ENCODE measurements at regions not wholly inside any gene's neighbourhood (a gene's known extent, or its start where the extent isn't known, plus 50 kb on each side); places are given as distances from the start of the nearest gene placed in this dataset.
A peak's percentile ranks its signal among the peaks of the same experiment; 100 is the strongest.

- Histone ChIP-seq H3K27me3 (replicated peaks) (no peaks in the 10 kb centered on the region), H3K36me3 (replicated peaks) (no peaks in the 10 kb centered on the region), H3K4me3 (ENCODE audit: low read depth, low read length) (no peak overlapping the region), H3K27ac (no peak overlapping the region)
- no peak for DNase-seq
- in situ Hi-C loops (cut with HindIII; ENCODE audit: low pct_ligation_motif_present, low sequenced_read_pairs) = loop anchor here (10.0 kb wide), 1 partner anchor 251 kb away; no protein-coding TSS in a partner anchor
- no peak for TF ChIP-seq CTCF (IDR thresholded peaks at IDR 0.05; ENCODE audit: low read depth, low read length, missing control alignments)
Observed at GRCh38 chr6:154923199-154923869, 71.8 kb upstream of the TIAM2 start.

DNA sequence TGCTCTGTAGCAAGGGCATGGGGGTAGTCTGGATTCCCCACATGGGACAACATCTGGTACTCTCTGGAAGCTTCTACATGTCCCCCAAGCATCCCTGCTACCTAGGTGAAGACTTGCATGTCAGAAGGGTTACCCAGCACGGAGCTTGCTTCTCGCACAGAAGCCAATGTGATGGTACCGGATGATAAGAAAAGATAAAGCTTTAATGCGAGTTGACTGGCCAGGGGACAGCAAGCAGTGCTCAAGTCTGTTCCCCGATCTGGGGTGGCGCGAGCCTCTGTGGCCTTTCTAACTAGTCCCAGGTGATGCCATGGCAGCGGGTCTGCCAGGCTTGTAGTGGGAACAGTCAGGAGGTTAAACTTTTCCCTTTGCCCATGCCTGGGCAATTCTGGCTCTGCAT, 70.0 kb upstream of the TIAM2 start:
- no peak for TF ChIP-seq CTCF (IDR thresholded peaks at IDR 0.05; ENCODE audit: low read depth, low read length, missing control alignments)

GRCh38 chr6:154926366-154926765, 68.7 kb upstream of the TIAM2 start:
- in situ Hi-C loops (cut with HindIII; ENCODE audit: low pct_ligation_motif_present, low sequenced_read_pairs) = loop anchor here (10.0 to 25.0 kb wide), 2 partner anchors 248 to 336 kb away; partner anchors contain the start of gene CLDN20
- TF ChIP-seq CTCF (IDR thresholded peaks at IDR 0.05; ENCODE audit: low read depth, low read length, missing control alignments) = no peak
- H3K36me3 ChIP-seq (replicated peaks) = no peaks in the 10 kb centered on the region
- no peaks in the 10 kb centered on the region for H3K27me3 ChIP-seq (replicated peaks)
- no peak overlapping the region for H3K4me3 ChIP-seq (ENCODE audit: low read depth, low read length)
- no peak for DNase-seq
- no peak overlapping the region for H3K27ac ChIP-seq

More for the DNA sequence above, 70.0 kb upstream of the TIAM2 start:
- Histone ChIP-seq H3K36me3 (replicated peaks) (no peaks in the 10 kb centered on the region), H3K27ac (no peak overlapping the region), H3K27me3 (replicated peaks) (no peaks in the 10 kb centered on the region), H3K4me3 (ENCODE audit: low read depth, low read length) (no peak overlapping the region)
- no peak for DNase-seq
- in situ Hi-C loops (cut with HindIII; ENCODE audit: low pct_ligation_motif_present, low sequenced_read_pairs) = loop anchor here (10.0 to 25.0 kb wide), 2 partner anchors 250 to 337 kb away; partner anchors contain the start of gene CLDN20

GRCh38 chr6:154928325-154928922, 66.7 kb upstream of the TIAM2 start:
- Histone ChIP-seq H3K27me3 (replicated peaks) (no peaks in the 10 kb centered on the region), H3K36me3 (replicated peaks) (no peaks in the 10 kb centered on the region), H3K4me3 (ENCODE audit: low read depth, low read length) (no peak overlapping the region), H3K27ac (no peak overlapping the region)
- peak; percentile 83 for TF ChIP-seq CTCF (IDR thresholded peaks at IDR 0.05; ENCODE audit: low read depth, low read length, missing control alignments)
- DNase-seq = peak; percentile 68
- in situ Hi-C loops (cut with HindIII; ENCODE audit: low pct_ligation_motif_present, low sequenced_read_pairs) = loop anchor here (10.0 to 25.0 kb wide), 2 partner anchors 246 to 334 kb away; partner anchors contain the start of gene CLDN20

GRCh38 chr6:154930451-154930851, 64.7 kb upstream of the TIAM2 start:
- DNase-seq = no peak
- in situ Hi-C loops (cut with HindIII; ENCODE audit: low pct_ligation_motif_present, low sequenced_read_pairs) = loop anchor here (25.0 kb wide), 1 partner anchor 332 kb away; the partner anchor contains the start of gene CLDN20
- no peak for TF ChIP-seq CTCF (IDR thresholded peaks at IDR 0.05; ENCODE audit: low read depth, low read length, missing control alignments)
- no peaks in the 10 kb centered on the region for H3K27me3 ChIP-seq (replicated peaks)
- H3K36me3 ChIP-seq (replicated peaks) = no peaks in the 10 kb centered on the region
- no peak overlapping the region for H3K4me3 ChIP-seq (ENCODE audit: low read depth, low read length)
- no peak overlapping the region for H3K27ac ChIP-seq
